Stromal cell of bone marrow (primary cell): ENCODE measurements at regions not wholly inside any gene's neighbourhood (a gene's known extent, or its start where the extent isn't known, plus 50 kb on each side); places are given as distances from the start of the nearest gene placed in this dataset.
"Not testable (repeated sequence)": the region's sequence is repeated elsewhere in the genome, so short reads cannot be mapped to it uniquely, and the experiment has no call there.

ENCODE experiments used
- DNase-seq: peaks from one replicate; pipeline ENCODE4 v3.0.0-alpha.2; 2012; ENCODE audit warnings: low read depth

- no peak for DNase-seq
Measured at GRCh38 chr17:70597774-70598173, 428.4 kb downstream of the KCNJ2 start.

GRCh38 chr17:70599198-70599597 is 429.9 kb downstream of the KCNJ2 start:
- no peak for DNase-seq

GRCh38 chr17:70599945-70600344 is 430.6 kb downstream of the KCNJ2 start:
- DNase-seq: not testable (repeated sequence)

GRCh38 chr17:70603226-70603625 is 433.9 kb downstream of the KCNJ2 start:
- DNase-seq: no peak

GRCh38 chr17:70604854-70605253 is 435.5 kb downstream of the KCNJ2 start:
- DNase-seq: no peak

- DNase-seq: no peak
Measured at GRCh38 chr17:70606086-70606485, 436.8 kb downstream of the KCNJ2 start.

GRCh38 chr17:70608193-70608592 is 438.9 kb downstream of the KCNJ2 start:
- no peak for DNase-seq

- no peak for DNase-seq
Measured at GRCh38 chr17:70608957-70609356, 439.6 kb downstream of the KCNJ2 start.

GRCh38 chr17:70609566-70609965 is 440.2 kb downstream of the KCNJ2 start:
- no peak for DNase-seq

GRCh38 chr17:70610161-70610560 is 440.8 kb downstream of the KCNJ2 start:
- no peak for DNase-seq

- no peak for DNase-seq
Measured at GRCh38 chr17:70613681-70614080, 444.3 kb downstream of the KCNJ2 start.

- DNase-seq: no peak
Measured at GRCh38 chr17:70615831-70616230, 446.5 kb downstream of the KCNJ2 start.

- DNase-seq: no peak
Measured at GRCh38 chr17:70618641-70619040, 449.3 kb downstream of the KCNJ2 start.

- DNase-seq: peak; percentile 23
Measured at GRCh38 chr17:70621566-70621965, 452.2 kb downstream of the KCNJ2 start.

- DNase-seq: peak; percentile 22
Measured at GRCh38 chr17:70622368-70623260, 453.3 kb downstream of the KCNJ2 start.

- DNase-seq: no peak
Measured at GRCh38 chr17:70624211-70624610, 454.9 kb downstream of the KCNJ2 start.

GRCh38 chr17:70629902-70630301 is 460.6 kb downstream of the KCNJ2 start:
- peak; percentile 6 for DNase-seq

GRCh38 chr17:70636517-70637133 is 467.3 kb downstream of the KCNJ2 start:
- DNase-seq: peak; percentile 28

- no peak for DNase-seq
Measured at GRCh38 chr17:70642059-70642458, 472.7 kb downstream of the KCNJ2 start.

GRCh38 chr17:70644096-70644495 is 474.8 kb downstream of the KCNJ2 start:
- DNase-seq: no peak

- no peak for DNase-seq
Measured at GRCh38 chr17:70646673-70647072, 477.3 kb downstream of the KCNJ2 start.

- DNase-seq: no peak
Measured at GRCh38 chr17:70648166-70648565, 478.8 kb downstream of the KCNJ2 start.

- DNase-seq: no peak
Measured at GRCh38 chr17:70653850-70654249, 484.5 kb downstream of the KCNJ2 start.

- no peak for DNase-seq
Measured at GRCh38 chr17:70654706-70655105, 485.4 kb downstream of the KCNJ2 start.
